NT2/D1 (cell line): ENCODE measurements at regions not wholly inside any gene's neighbourhood (a gene's known extent, or its start where the extent isn't known, plus 50 kb on each side); places are given as distances from the start of the nearest gene placed in this dataset.

Experiments
- DNase-seq: peaks from one replicate; pipeline ENCODE4 v3.0.0-alpha.2; 2011; ENCODE audit warnings: low read depth, low spot score
- H3K27me3 ChIP-seq: 2 replicates; pipeline ENCODE4 v1.6.0; 2011; ENCODE audit warnings: mild to moderate bottlenecking; ENCODE audit not compliant: insufficient read length, insufficient read depth
- H3K36me3 ChIP-seq: 2 replicates; pipeline ENCODE4 v1.6.1; 2011; ENCODE audit warnings: mild to moderate bottlenecking, low read length, mixed read lengths; ENCODE audit not compliant: insufficient read depth, insufficient read length
- H3K4me1 ChIP-seq: 2 replicates; pipeline ENCODE4 v1.5.1; 2011; ENCODE audit not compliant: insufficient read depth, insufficient read length
- H3K4me3 ChIP-seq: 2 replicates; pipeline ENCODE4 v1.5.1; 2011; ENCODE audit warnings: low read depth; ENCODE audit not compliant: insufficient read length
- H3K9ac ChIP-seq: 2 replicates; pipeline ENCODE4 v1.6.0; 2011; ENCODE audit warnings: low read depth; ENCODE audit not compliant: insufficient read length
- H3K9me3 ChIP-seq: 2 replicates; pipeline ENCODE4 v1.5.1; 2011; ENCODE audit warnings: mild to moderate bottlenecking, low read length; ENCODE audit not compliant: insufficient read depth
- SUZ12 ChIP-seq: IDR thresholded peaks from 2 replicates; pipeline ENCODE4 v1.6.1; 2011; ENCODE audit not compliant: insufficient read length, insufficient read depth; ENCODE audit errors: extremely low read depth
- YY1 ChIP-seq: IDR thresholded peaks from 2 replicates; pipeline ENCODE4 v1.6.1; 2011; ENCODE audit not compliant: insufficient read length, insufficient read depth
- ZNF274 ChIP-seq: IDR thresholded peaks from 2 replicates; pipeline ENCODE4 v1.6.1; 2011; ENCODE audit warnings: mild to moderate bottlenecking, low read depth, low read length

DNA sequence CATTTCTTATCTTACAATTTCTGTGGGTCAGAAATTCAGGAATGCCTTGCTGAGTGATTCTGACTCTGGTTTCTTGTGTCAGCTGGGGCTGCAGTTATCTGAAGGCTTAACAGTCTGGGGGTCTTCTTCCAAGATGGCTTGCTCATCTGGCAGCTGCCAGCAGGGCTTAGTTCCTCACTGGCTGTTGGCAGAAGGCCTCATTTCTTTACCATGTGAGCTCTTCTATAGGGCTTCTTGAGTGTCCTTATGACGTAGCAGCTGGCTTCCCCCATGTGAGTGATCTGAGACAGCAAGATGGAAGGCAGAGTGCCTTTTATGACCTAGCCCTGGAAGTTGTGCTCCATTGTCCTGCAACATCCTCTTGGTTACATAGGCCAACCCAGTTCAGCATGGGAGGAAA, 82.0 kb upstream of the PDZRN3 start:
- no peak for DNase-seq
- Histone ChIP-seq H3K9me3 (no peaks in the 10 kb centered on the region), H3K4me3 (no peak overlapping the region), H3K9ac (no peak overlapping the region), H3K36me3 (no peaks in the 10 kb centered on the region), H3K27me3 (no peaks in the 10 kb centered on the region), H3K4me1 (no peaks in the 10 kb centered on the region)
- TF ChIP-seq YY1 (no peak), SUZ12 (no peak), ZNF274 (no peak)

GRCh38 chr3:73705792-73706191, 81.1 kb upstream of the PDZRN3 start:
- H3K4me3 ChIP-seq, result no peak overlapping the region
- no peak overlapping the region for H3K9ac ChIP-seq
- TF ChIP-seq ZNF274 (no peak), YY1 (no peak), SUZ12 (no peak)
- H3K27me3 ChIP-seq, result no peaks in the 10 kb centered on the region
- H3K9me3 ChIP-seq, result no peaks in the 10 kb centered on the region
- no peaks in the 10 kb centered on the region for H3K4me1 ChIP-seq
- DNase-seq, result no peak
- no peaks in the 10 kb centered on the region for H3K36me3 ChIP-seq

GRCh38 chr3:73699327-73699726, 74.6 kb upstream of the PDZRN3 start:
- H3K27me3 ChIP-seq, result no peaks in the 10 kb centered on the region
- TF ChIP-seq ZNF274 (no peak), SUZ12 (no peak)
- no peak overlapping the region for H3K4me3 ChIP-seq
- DNase-seq, result no peak
- no peaks in the 10 kb centered on the region for H3K4me1 ChIP-seq
- no peaks in the 10 kb centered on the region for H3K9me3 ChIP-seq
- H3K9ac ChIP-seq, result no peak overlapping the region
- no peaks in the 10 kb centered on the region for H3K36me3 ChIP-seq

DNA sequence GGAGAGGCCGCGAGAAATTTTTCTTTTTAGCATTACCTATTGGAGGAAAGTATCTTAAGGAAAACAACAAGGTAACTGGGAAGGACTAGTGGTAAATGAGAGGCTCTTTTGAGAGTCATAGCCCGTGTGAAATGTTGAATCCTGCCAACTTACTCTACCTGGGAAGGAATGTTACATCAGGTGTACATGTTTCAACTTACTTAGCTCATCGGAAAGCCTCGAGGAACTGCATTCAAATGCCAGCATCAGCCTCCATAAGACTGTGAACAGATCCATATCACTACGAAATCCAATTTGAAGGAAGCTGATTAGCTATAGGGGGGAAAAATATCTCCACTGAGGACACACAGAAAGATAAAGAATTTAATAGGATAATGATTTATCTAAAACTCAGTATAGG, 72.3 kb upstream of the PDZRN3 start:
- Histone ChIP-seq H3K4me1 (no peaks in the 10 kb centered on the region), H3K4me3 (no peak overlapping the region), H3K9ac (no peak overlapping the region), H3K9me3 (no peaks in the 10 kb centered on the region), H3K27me3 (no peaks in the 10 kb centered on the region), H3K36me3 (no peaks in the 10 kb centered on the region)
- DNase-seq, result no peak
- TF ChIP-seq SUZ12 (no peak), ZNF274 (no peak), YY1 (no peak)

GRCh38 chr3:73695841-73696240, 71.1 kb upstream of the PDZRN3 start:
- Histone ChIP-seq H3K27me3 (no peaks in the 10 kb centered on the region), H3K9me3 (no peaks in the 10 kb centered on the region)
- TF ChIP-seq SUZ12 (no peak), YY1 (no peak), ZNF274 (no peak)

GRCh38 chr3:73694983-73695757, 70.4 kb upstream of the PDZRN3 start:
- Histone ChIP-seq H3K9ac (no peak overlapping the region), H3K9me3 (no peaks in the 10 kb centered on the region), H3K4me1 (no peaks in the 10 kb centered on the region), H3K27me3 (no peaks in the 10 kb centered on the region), H3K36me3 (no peaks in the 10 kb centered on the region), H3K4me3 (no peak overlapping the region)
- no peak for DNase-seq
- TF ChIP-seq ZNF274 (no peak), SUZ12 (no peak), YY1 (no peak)

More at GRCh38 chr3:73695841-73696240, 71.1 kb upstream of the PDZRN3 start:
- no peak overlapping the region for H3K4me3 ChIP-seq
- no peaks in the 10 kb centered on the region for H3K36me3 ChIP-seq
- no peaks in the 10 kb centered on the region for H3K4me1 ChIP-seq
- no peak for DNase-seq
- no peak overlapping the region for H3K9ac ChIP-seq

- TF ChIP-seq ZNF274 (no peak), SUZ12 (no peak), YY1 (no peak)
- Histone ChIP-seq H3K36me3 (no peaks in the 10 kb centered on the region), H3K9ac (no peak overlapping the region)
Observed at GRCh38 chr3:73687106-73688004, 62.6 kb upstream of the PDZRN3 start.

More at GRCh38 chr3:73687106-73688004, 62.6 kb upstream of the PDZRN3 start:
- no peak for DNase-seq
- no peak overlapping the region for H3K4me3 ChIP-seq
- H3K9me3 ChIP-seq, result no peaks in the 10 kb centered on the region
- H3K4me1 ChIP-seq, result no peaks in the 10 kb centered on the region
- H3K27me3 ChIP-seq, result no peaks in the 10 kb centered on the region
